Epithelial cell of proximal tubule (primary cell): ENCODE measurements at regions not wholly inside any gene's neighbourhood (a gene's known extent, or its start where the extent isn't known, plus 50 kb on each side); places are given as distances from the start of the nearest gene placed in this dataset.

Experiments
- DNase-seq: peaks from one replicate; pipeline ENCODE4 v3.0.0-alpha.2; 2011; ENCODE audit warnings: low read depth
- H3K4me3 ChIP-seq: 2 replicates; pipeline ENCODE4 v1.5.1; 2011; ENCODE audit warnings: low read depth, mild to moderate bottlenecking, low read length
- CTCF ChIP-seq: conservative IDR thresholded peaks from 2 replicates; pipeline ENCODE4 v1.5.1; 2012; ENCODE audit warnings: low read depth, mild to moderate bottlenecking, low read length

- no peak for TF ChIP-seq CTCF
- no peak for DNase-seq
- H3K4me3 ChIP-seq, result no peak overlapping the region
Measured at GRCh38 chr15:98437752-98438151, 210.6 kb upstream of the IGF1R start.

- H3K4me3 ChIP-seq, result no peak overlapping the region
- TF ChIP-seq CTCF, result no peak
- no peak for DNase-seq
Measured at GRCh38 chr15:98438326-98438725, 210.0 kb upstream of the IGF1R start.

- DNase-seq, result no peak
- H3K4me3 ChIP-seq, result no peak overlapping the region
- TF ChIP-seq CTCF, result no peak
Measured at GRCh38 chr15:98438907-98439306, 209.4 kb upstream of the IGF1R start.

- TF ChIP-seq CTCF, result no peak
- no peak for DNase-seq
- H3K4me3 ChIP-seq, result no peak overlapping the region
Measured at GRCh38 chr15:98439523-98439942, 208.8 kb upstream of the IGF1R start.

GRCh38 chr15:98440917-98441316 lies 207.4 kb upstream of the IGF1R start:
- H3K4me3 ChIP-seq, result no peak overlapping the region
- DNase-seq, result no peak
- no peak for TF ChIP-seq CTCF

- no peak for TF ChIP-seq CTCF
- H3K4me3 ChIP-seq, result no peak overlapping the region
- no peak for DNase-seq
Measured at GRCh38 chr15:98441599-98441998, 206.7 kb upstream of the IGF1R start.

- peak; percentile 45 for DNase-seq
- peak; percentile 96 for TF ChIP-seq CTCF
- no peak overlapping the region for H3K4me3 ChIP-seq
Measured at GRCh38 chr15:98442379-98442833, 205.9 kb upstream of the IGF1R start.
